Adrenal gland (tissue), 5 donors: ENCODE measurements at regions not wholly inside any gene's neighbourhood (a gene's known extent, or its start where the extent isn't known, plus 50 kb on each side); places are given as distances from the start of the nearest gene placed in this dataset.

Experiments used
- CTCF ChIP-seq, 6 experiments: fragments of 450-650 bp in 4 of 6; fragments of 200-600 bp in 2 of 6; sonication (generic) in 1 of 6; IDR thresholded peaks; 1 replicate in 5 of 6; 2 replicates in 1 of 6; pipeline versions ENCODE4 v1.5.1 to v1.8.0; 2016 to 2021; ENCODE audit warnings: antibody characterized with exemption in 6 of 6, mild to moderate bottlenecking in 2 of 6, moderate library complexity in 1 of 6
- POLR2A ChIP-seq, 2 donors: fragments of 450-650 bp; IDR thresholded peaks; one replicate each; pipeline ENCODE4 v1.6.1; 2017; ENCODE audit warnings: antibody characterized with exemption in 2 of 2, mild to moderate bottlenecking in 2 of 2, moderate library complexity in 1 of 2
- donor health status: DM: no; HTN: no; CAD: no.

- TF ChIP-seq CTCF (IDR thresholded peaks at IDR 0.05) (no peak), POLR2A (IDR thresholded peaks at IDR 0.05) (no peak)
These were observed 663.7 kb downstream of the METTL4 start for GRCh38 chr18:1907470-1908206.
